ENCODE measurements at regions not wholly inside any gene's neighbourhood (a gene's known extent, or its start where the extent isn't known, plus 50 kb on each side); places are given as distances from the start of the nearest gene placed in this dataset.

GRCh38 chr4:114040319-114041116 is 61.1 kb upstream of the ARSJ start:
- TF ChIP-seq CTCF (conservative IDR thresholded peaks at IDR 0.05; ENCODE audit: low read length), result no peak
- no peak for TF ChIP-seq EZH2phosphoT487 (IDR thresholded peaks at IDR 0.05; ENCODE audit: borderline replicate concordance, low read depth, low read length)

Data from OCI-LY7 (cell line).